ENCODE measurements at regions not wholly inside any gene's neighbourhood (a gene's known extent, or its start where the extent isn't known, plus 50 kb on each side); places are given as distances from the start of the nearest gene placed in this dataset.

- Mint-ChIP-seq H3K27me3 (peaks cover 0 to 4% (median 0%) of the 10 kb centered on the region in 5 donors), H3K4me1 (no peaks in the 10 kb centered on the region), H3K36me3 (peaks cover 0 to 9% (median 0%) of the 10 kb centered on the region in 5 donors), H3K4me3 (no peak overlapping the region), H3K27ac (no peak overlapping the region), H3K9me3 (peaks cover 0 to 9% (median 5%) of the 10 kb centered on the region in 11 donors)
- no peaks in the 10 kb centered on the region for H3K27me3 ChIP-seq (ENCODE audit: control insufficient read depth in 2 of 2, insufficient read depth in 2 of 2, low read length in 2 of 2)
- no peaks in the 10 kb centered on the region for H3K9me3 ChIP-seq (ENCODE audit: control insufficient read depth in 2 of 3, low read length in 3 of 3)
- H3K4me3 ChIP-seq (ENCODE audit: low read length): no peak overlapping the region
- no peaks in the 10 kb centered on the region for H3K4me1 ChIP-seq (ENCODE audit: control insufficient read depth in 2 of 2, insufficient read depth in 2 of 2, low read length in 2 of 2)
- ATAC-seq (no peak), DNase-seq (no peak)
- ChIA-PET CTCF (no interaction called here), POLR2A (no interaction called here)
- H3K36me3 ChIP-seq (ENCODE audit: control insufficient read depth in 2 of 3, insufficient read depth in 3 of 3, low read length in 3 of 3): no peaks in the 10 kb centered on the region
- intact Hi-C loops (cut with micrococcal nuclease): no loop called here
- no peak overlapping the region for H3K27ac ChIP-seq (ENCODE audit: low read depth, low read length)
Measured at GRCh38 chr11:90756617-90757016, 533.8 kb upstream of the CHORDC1 start.

GRCh38 chr11:90753546-90753945, 530.7 kb upstream of the CHORDC1 start:
- peaks cover 0 to 11% (median 5%) of the 10 kb centered on the region in 11 donors for H3K9me3 Mint-ChIP-seq
- Histone ChIP-seq H3K36me3 (ENCODE audit: control insufficient read depth in 2 of 3, insufficient read depth in 3 of 3, low read length in 3 of 3) (no peaks in the 10 kb centered on the region), H3K4me1 (ENCODE audit: control insufficient read depth in 2 of 2, insufficient read depth in 2 of 2, low read length in 2 of 2) (no peaks in the 10 kb centered on the region), H3K4me3 (ENCODE audit: low read length) (no peak overlapping the region), H3K27me3 (ENCODE audit: control insufficient read depth in 2 of 2, insufficient read depth in 2 of 2, low read length in 2 of 2) (no peaks in the 10 kb centered on the region), H3K9me3 (ENCODE audit: control insufficient read depth in 2 of 3, low read length in 3 of 3) (no peaks in the 10 kb centered on the region), H3K27ac (ENCODE audit: low read depth, low read length) (no peak overlapping the region)
- DNase-seq: no peak
- H3K27me3 Mint-ChIP-seq: peaks cover 0 to 4% (median 0%) of the 10 kb centered on the region in 5 donors
- no peak overlapping the region for H3K27ac Mint-ChIP-seq
- H3K4me1 Mint-ChIP-seq: no peaks in the 10 kb centered on the region
- H3K4me3 Mint-ChIP-seq: no peak overlapping the region
- no peak for ATAC-seq
- intact Hi-C loops (cut with micrococcal nuclease): no loop called here
- peaks cover 0 to 9% (median 0%) of the 10 kb centered on the region in 5 donors for H3K36me3 Mint-ChIP-seq
- CTCF ChIA-PET: no interaction called here
- POLR2A ChIA-PET: no interaction called here

GRCh38 chr11:90747057-90747456, 524.2 kb upstream of the CHORDC1 start:
- no peaks in the 10 kb centered on the region for H3K4me1 ChIP-seq (ENCODE audit: control insufficient read depth in 2 of 2, insufficient read depth in 2 of 2, low read length in 2 of 2)
- DNase-seq (no peak), ATAC-seq (no peak)
- peaks cover 0 to 32% (median 11%) of the 10 kb centered on the region in 11 donors for H3K9me3 Mint-ChIP-seq
- H3K36me3 Mint-ChIP-seq: peaks cover 0 to 4% (median 0%) of the 10 kb centered on the region in 5 donors
- no peaks in the 10 kb centered on the region for H3K27me3 Mint-ChIP-seq
- peaks cover 0 to 7% (median 0%) of the 10 kb centered on the region in 3 experiments for H3K9me3 ChIP-seq (ENCODE audit: control insufficient read depth in 2 of 3, low read length in 3 of 3)
- intact Hi-C loops (cut with micrococcal nuclease): no loop called here
- CTCF ChIA-PET: no interaction called here
- H3K4me3 ChIP-seq (ENCODE audit: low read length): no peak overlapping the region
- no peak overlapping the region for H3K4me3 Mint-ChIP-seq
- POLR2A ChIA-PET: no interaction called here
- H3K36me3 ChIP-seq (ENCODE audit: control insufficient read depth in 2 of 3, insufficient read depth in 3 of 3, low read length in 3 of 3): no peaks in the 10 kb centered on the region
- no peak overlapping the region for H3K27ac ChIP-seq (ENCODE audit: low read depth, low read length)
- H3K27ac Mint-ChIP-seq: no peak overlapping the region
- no peaks in the 10 kb centered on the region for H3K27me3 ChIP-seq (ENCODE audit: control insufficient read depth in 2 of 2, insufficient read depth in 2 of 2, low read length in 2 of 2)
- no peaks in the 10 kb centered on the region for H3K4me1 Mint-ChIP-seq

GRCh38 chr11:90744169-90744568, 521.3 kb upstream of the CHORDC1 start:
- Mint-ChIP-seq H3K4me1 (no peaks in the 10 kb centered on the region), H3K9me3 (peaks cover 0 to 32% (median 12%) of the 10 kb centered on the region in 11 donors), H3K36me3 (peaks cover 0 to 3% (median 0%) of the 10 kb centered on the region in 5 donors), H3K27me3 (no peaks in the 10 kb centered on the region), H3K27ac (no peak overlapping the region), H3K4me3 (no peak overlapping the region)
- no peak for ATAC-seq
- intact Hi-C loops (cut with micrococcal nuclease): no loop called here
- ChIA-PET POLR2A (no interaction called here), CTCF (no interaction called here)
- Histone ChIP-seq H3K4me1 (ENCODE audit: control insufficient read depth in 2 of 2, insufficient read depth in 2 of 2, low read length in 2 of 2) (no peaks in the 10 kb centered on the region), H3K27me3 (ENCODE audit: control insufficient read depth in 2 of 2, insufficient read depth in 2 of 2, low read length in 2 of 2) (no peaks in the 10 kb centered on the region), H3K27ac (ENCODE audit: low read depth, low read length) (no peak overlapping the region), H3K4me3 (ENCODE audit: low read length) (no peak overlapping the region), H3K9me3 (ENCODE audit: control insufficient read depth in 2 of 3, low read length in 3 of 3) (peaks cover 0 to 7% (median 0%) of the 10 kb centered on the region in 3 experiments), H3K36me3 (ENCODE audit: control insufficient read depth in 2 of 3, insufficient read depth in 3 of 3, low read length in 3 of 3) (no peaks in the 10 kb centered on the region)
- no peak for DNase-seq

- H3K27ac ChIP-seq (ENCODE audit: low read depth, low read length): no peak overlapping the region
- no peak for ATAC-seq
- H3K27me3 ChIP-seq (ENCODE audit: control insufficient read depth in 2 of 2, insufficient read depth in 2 of 2, low read length in 2 of 2): no peaks in the 10 kb centered on the region
- intact Hi-C loops (cut with micrococcal nuclease): no loop called here
- no peaks in the 10 kb centered on the region for H3K27me3 Mint-ChIP-seq
- no peaks in the 10 kb centered on the region for H3K4me1 ChIP-seq (ENCODE audit: control insufficient read depth in 2 of 2, insufficient read depth in 2 of 2, low read length in 2 of 2)
- H3K27ac Mint-ChIP-seq: no peak overlapping the region
- no peak for DNase-seq
- POLR2A ChIA-PET: no interaction called here
- no peak overlapping the region for H3K4me3 Mint-ChIP-seq
- peaks cover 0 to 3% (median 0%) of the 10 kb centered on the region in 5 donors for H3K36me3 Mint-ChIP-seq
- peaks cover 2 to 22% (median 5%) of the 10 kb centered on the region in 11 donors for H3K9me3 Mint-ChIP-seq
- no peak overlapping the region for H3K4me3 ChIP-seq (ENCODE audit: low read length)
- CTCF ChIA-PET: no interaction called here
- H3K4me1 Mint-ChIP-seq: no peaks in the 10 kb centered on the region
- H3K36me3 ChIP-seq (ENCODE audit: control insufficient read depth in 2 of 3, insufficient read depth in 3 of 3, low read length in 3 of 3): no peaks in the 10 kb centered on the region
- no peaks in the 10 kb centered on the region for H3K9me3 ChIP-seq (ENCODE audit: control insufficient read depth in 2 of 3, low read length in 3 of 3)
Measured at GRCh38 chr11:90738799-90739198, 516.0 kb upstream of the CHORDC1 start.

- Mint-ChIP-seq H3K27me3 (no peaks in the 10 kb centered on the region), H3K9me3 (peaks cover 0 to 26% (median 4%) of the 10 kb centered on the region in 11 donors), H3K4me1 (no peaks in the 10 kb centered on the region), H3K36me3 (peaks cover 0 to 3% (median 0%) of the 10 kb centered on the region in 5 donors), H3K27ac (no peak overlapping the region), H3K4me3 (no peak overlapping the region)
- ChIA-PET POLR2A (no interaction called here), CTCF (no interaction called here)
- intact Hi-C loops (cut with micrococcal nuclease): no loop called here
- no peak overlapping the region for H3K4me3 ChIP-seq (ENCODE audit: low read length)
- DNase-seq: no peak
- H3K27ac ChIP-seq (ENCODE audit: low read depth, low read length): no peak overlapping the region
- ATAC-seq: no peak
- H3K36me3 ChIP-seq (ENCODE audit: control insufficient read depth in 2 of 3, insufficient read depth in 3 of 3, low read length in 3 of 3): no peaks in the 10 kb centered on the region
- no peaks in the 10 kb centered on the region for H3K4me1 ChIP-seq (ENCODE audit: control insufficient read depth in 2 of 2, insufficient read depth in 2 of 2, low read length in 2 of 2)
- no peaks in the 10 kb centered on the region for H3K9me3 ChIP-seq (ENCODE audit: control insufficient read depth in 2 of 3, low read length in 3 of 3)
- no peaks in the 10 kb centered on the region for H3K27me3 ChIP-seq (ENCODE audit: control insufficient read depth in 2 of 2, insufficient read depth in 2 of 2, low read length in 2 of 2)
Measured at GRCh38 chr11:90737444-90738050, 514.7 kb upstream of the CHORDC1 start.

GRCh38 chr11:90732486-90732885, 509.6 kb upstream of the CHORDC1 start:
- Mint-ChIP-seq H3K36me3 (no peaks in the 10 kb centered on the region), H3K4me3 (no peak overlapping the region), H3K27me3 (no peaks in the 10 kb centered on the region), H3K4me1 (peaks cover 0 to 1% (median 0%) of the 10 kb centered on the region in 7 donors), H3K27ac (no peak overlapping the region), H3K9me3 (peaks cover 3 to 34% (median 8%) of the 10 kb centered on the region in 11 donors)
- no peaks in the 10 kb centered on the region for H3K36me3 ChIP-seq (ENCODE audit: control insufficient read depth in 2 of 3, insufficient read depth in 3 of 3, low read length in 3 of 3)
- H3K27me3 ChIP-seq (ENCODE audit: control insufficient read depth in 2 of 2, insufficient read depth in 2 of 2, low read length in 2 of 2): no peaks in the 10 kb centered on the region
- no peak overlapping the region for H3K4me3 ChIP-seq (ENCODE audit: low read length)
- ChIA-PET POLR2A (no interaction called here), CTCF (no interaction called here)
- no peaks in the 10 kb centered on the region for H3K9me3 ChIP-seq (ENCODE audit: control insufficient read depth in 2 of 3, low read length in 3 of 3)
- H3K27ac ChIP-seq (ENCODE audit: low read depth, low read length): no peak overlapping the region
- intact Hi-C loops (cut with micrococcal nuclease): no loop called here
- H3K4me1 ChIP-seq (ENCODE audit: control insufficient read depth in 2 of 2, insufficient read depth in 2 of 2, low read length in 2 of 2): no peaks in the 10 kb centered on the region
- DNase-seq: no peak
- no peak for ATAC-seq

Data from naive thymus-derived CD4-positive, alpha-beta T cell (primary cell).